ENCODE measurements at regions not wholly inside any gene's neighbourhood (a gene's known extent, or its start where the extent isn't known, plus 50 kb on each side); places are given as distances from the start of the nearest gene placed in this dataset.
"Not testable (repeated sequence)": the region's sequence is repeated elsewhere in the genome, so short reads cannot be mapped to it uniquely, and the experiment has no call there.

DNA sequence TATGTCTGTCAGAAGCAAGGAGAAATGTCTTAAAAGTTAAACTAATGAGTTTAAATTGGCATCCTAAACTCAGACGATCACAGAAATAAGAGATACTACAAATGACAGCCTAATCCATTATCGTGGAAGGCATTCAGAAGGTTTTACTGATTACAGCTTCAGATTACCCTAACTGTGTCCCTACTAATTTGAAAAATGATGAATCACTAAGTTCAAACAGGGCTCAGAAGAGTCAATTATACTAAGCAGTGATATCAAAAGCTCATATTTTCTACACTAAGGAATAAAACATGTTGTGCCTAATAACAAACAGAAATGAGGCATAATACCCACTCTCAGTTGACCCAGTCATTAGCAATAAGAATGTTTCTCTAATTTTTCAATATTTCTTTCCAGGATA, 152.0 kb upstream of the NRBF2 start:
- Histone ChIP-seq H3K27me3 (ENCODE audit: control insufficient read depth, insufficient read depth, low read length) (peaks cover 2% of the 10 kb centered on the region; the same call in 1 of the 2 replicates), H3K4me3 (ENCODE audit: low read depth, low read length) (no peak overlapping the region), H3K36me3 (ENCODE audit: control insufficient read depth, insufficient read depth, low read length) (no peaks in the 10 kb centered on the region)
- CTCF ChIA-PET: interaction anchor here (0.6 kb wide), 1 partner anchor 282 kb away, joined by 3 read pairs; no protein-coding TSS in a partner anchor
- no peak for TF ChIP-seq CTCF (IDR thresholded peaks at IDR 0.05; ENCODE audit: insufficient read depth, low read depth, low read length)
- no peak for DNase-seq (ENCODE audit: low read depth)
- POLR2A ChIA-PET: no interaction called here

DNA sequence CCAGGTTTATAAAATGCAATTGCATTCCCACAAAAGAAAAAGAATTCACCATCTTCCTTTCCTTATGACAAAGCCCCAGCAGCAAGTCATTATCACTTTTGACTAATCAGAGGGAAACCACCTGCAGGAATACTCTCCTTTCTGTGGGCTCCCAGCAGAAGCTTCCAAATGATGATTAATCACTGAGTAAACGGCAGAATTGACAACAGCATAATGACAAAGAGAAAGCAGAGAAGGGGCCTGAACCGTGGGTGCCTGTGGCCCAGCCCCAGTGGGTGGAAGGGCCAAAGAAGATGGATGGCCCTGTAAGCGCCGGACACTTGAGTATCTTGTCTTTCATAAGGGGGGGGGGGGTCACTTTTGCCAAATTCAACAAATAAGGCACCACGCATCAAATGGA, 152.4 kb upstream of the NRBF2 start:
- H3K27me3 ChIP-seq (ENCODE audit: control insufficient read depth, insufficient read depth, low read length): peaks cover 2% of the 10 kb centered on the region; the same call in 1 of the 2 replicates
- no peak for TF ChIP-seq CTCF (IDR thresholded peaks at IDR 0.05; ENCODE audit: insufficient read depth, low read depth, low read length)
- no peak for DNase-seq (ENCODE audit: low read depth)
- H3K4me3 ChIP-seq (ENCODE audit: low read depth, low read length): no peak overlapping the region
- H3K36me3 ChIP-seq (ENCODE audit: control insufficient read depth, insufficient read depth, low read length): no peaks in the 10 kb centered on the region
- CTCF ChIA-PET: interaction anchor here (0.6 kb wide), 1 partner anchor 282 kb away, joined by 3 read pairs; no protein-coding TSS in a partner anchor
- POLR2A ChIA-PET: no interaction called here

DNA sequence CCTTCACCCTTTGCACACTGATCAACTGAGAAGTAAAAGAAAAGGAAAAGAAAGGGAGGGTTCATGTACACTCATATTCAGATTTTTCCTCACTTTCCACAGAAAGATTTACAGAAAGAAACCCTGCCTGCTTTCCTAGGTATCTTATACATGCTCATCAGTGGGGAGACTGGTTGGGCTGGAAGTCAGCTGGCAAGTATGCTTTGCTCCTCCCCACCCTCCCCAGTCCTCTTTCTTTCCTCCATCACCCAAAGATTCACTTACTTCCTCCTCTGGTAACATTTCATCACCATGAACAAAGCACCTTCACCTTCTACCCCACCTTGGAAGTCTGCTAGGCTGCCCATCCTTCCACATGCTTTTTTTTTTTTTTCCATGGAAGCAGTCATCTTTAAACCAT, 153.2 kb upstream of the NRBF2 start:
- Histone ChIP-seq H3K36me3 (ENCODE audit: control insufficient read depth, insufficient read depth, low read length) (no peaks in the 10 kb centered on the region), H3K4me3 (ENCODE audit: low read depth, low read length) (no peak overlapping the region), H3K27me3 (ENCODE audit: control insufficient read depth, insufficient read depth, low read length) (peaks cover 2% of the 10 kb centered on the region; the same call in 1 of the 2 replicates)
- ChIA-PET CTCF (no interaction called here), POLR2A (no interaction called here)
- TF ChIP-seq CTCF (IDR thresholded peaks at IDR 0.05; ENCODE audit: insufficient read depth, low read depth, low read length): no peak
- no peak for DNase-seq (ENCODE audit: low read depth)

- POLR2A ChIA-PET: no interaction called here
Measured at GRCh38 chr10:62978482-62978881, 154.6 kb upstream of the NRBF2 start.

GRCh38 chr10:62974795-62975194, 158.3 kb upstream of the NRBF2 start:
- POLR2A ChIA-PET; CTCF ChIA-PET; H3K4me3 ChIP-seq (ENCODE audit: low read depth, low read length); H3K36me3 ChIP-seq (ENCODE audit: control insufficient read depth, insufficient read depth, low read length); H3K27me3 ChIP-seq (ENCODE audit: control insufficient read depth, insufficient read depth, low read length); DNase-seq (ENCODE audit: low read depth): not testable (repeated sequence)

More at GRCh38 chr10:62978482-62978881, 154.6 kb upstream of the NRBF2 start:
- CTCF ChIA-PET: no interaction called here
- Histone ChIP-seq H3K36me3 (ENCODE audit: control insufficient read depth, insufficient read depth, low read length) (no peaks in the 10 kb centered on the region), H3K27me3 (ENCODE audit: control insufficient read depth, insufficient read depth, low read length) (peaks cover 2% of the 10 kb centered on the region; the same call in 1 of the 2 replicates), H3K4me3 (ENCODE audit: low read depth, low read length) (no peak overlapping the region)
- no peak for TF ChIP-seq CTCF (IDR thresholded peaks at IDR 0.05; ENCODE audit: insufficient read depth, low read depth, low read length)
- no peak for DNase-seq (ENCODE audit: low read depth)

DNA sequence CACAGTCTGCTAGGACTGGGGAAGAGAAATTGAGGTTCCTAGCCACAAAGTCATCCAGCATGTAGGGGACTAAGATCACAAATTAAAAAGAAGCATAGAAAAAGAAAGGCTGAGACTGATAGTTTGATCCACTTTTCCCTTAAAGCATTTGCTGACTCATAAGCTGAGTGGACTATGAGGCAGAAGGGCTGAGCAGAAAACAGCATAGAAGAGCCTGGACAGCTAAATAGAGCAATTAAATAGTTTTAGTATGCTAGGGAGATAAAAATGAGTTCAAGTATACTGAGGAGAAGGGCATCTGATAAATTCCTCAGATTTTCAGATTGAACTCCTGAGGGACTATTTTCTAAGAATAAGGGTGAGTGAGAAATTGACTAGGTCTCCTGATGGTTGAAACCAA, 155.9 kb upstream of the EGR2 start:
- POLR2A ChIA-PET: interaction anchor here (0.6 kb wide), 1 partner anchor 12 kb away, joined by 3 read pairs; no protein-coding TSS in a partner anchor

More for the DNA sequence above, 155.9 kb upstream of the EGR2 start:
- CTCF ChIA-PET: interaction anchor here (0.6 to 1.2 kb wide), 6 partner anchors 8 to 374 kb away, joined by 3 to 4 read pairs (median 3); no protein-coding TSS in a partner anchor
- TF ChIP-seq CTCF (IDR thresholded peaks at IDR 0.05; ENCODE audit: insufficient read depth, low read depth, low read length): no peak
- Histone ChIP-seq H3K4me3 (ENCODE audit: low read depth, low read length) (no peak overlapping the region), H3K36me3 (ENCODE audit: control insufficient read depth, insufficient read depth, low read length) (no peaks in the 10 kb centered on the region), H3K27me3 (ENCODE audit: control insufficient read depth, insufficient read depth, low read length) (no peaks in the 10 kb centered on the region)
- DNase-seq (ENCODE audit: low read depth): no peak

All from BJ (cell line).